A549 (cell line): ENCODE measurements at regions not wholly inside any gene's neighbourhood (a gene's known extent, or its start where the extent isn't known, plus 50 kb on each side); places are given as distances from the start of the nearest gene placed in this dataset.

Experiments used
- POLR2A ChIP-seq: IDR thresholded peaks from 2 replicates; pipeline ENCODE4 v1.6.1; 2012; ENCODE audit warnings: mild to moderate bottlenecking, low read length
- ZFP36 ChIP-seq: fragments of 450-650 bp; IDR thresholded peaks from 2 replicates; pipeline ENCODE4 v1.6.1; 2014; ENCODE audit warnings: borderline replicate concordance; ENCODE audit not compliant: partially characterized antibody
- TF ChIP-seq, protein P1 (sequence below): fragments of >200 bp; sonication (Bioruptor Twin); formaldehyde crosslinking; IDR thresholded peaks from 3 replicates; pipeline ENCODE4 v1.5.1; 2016

DNA sequence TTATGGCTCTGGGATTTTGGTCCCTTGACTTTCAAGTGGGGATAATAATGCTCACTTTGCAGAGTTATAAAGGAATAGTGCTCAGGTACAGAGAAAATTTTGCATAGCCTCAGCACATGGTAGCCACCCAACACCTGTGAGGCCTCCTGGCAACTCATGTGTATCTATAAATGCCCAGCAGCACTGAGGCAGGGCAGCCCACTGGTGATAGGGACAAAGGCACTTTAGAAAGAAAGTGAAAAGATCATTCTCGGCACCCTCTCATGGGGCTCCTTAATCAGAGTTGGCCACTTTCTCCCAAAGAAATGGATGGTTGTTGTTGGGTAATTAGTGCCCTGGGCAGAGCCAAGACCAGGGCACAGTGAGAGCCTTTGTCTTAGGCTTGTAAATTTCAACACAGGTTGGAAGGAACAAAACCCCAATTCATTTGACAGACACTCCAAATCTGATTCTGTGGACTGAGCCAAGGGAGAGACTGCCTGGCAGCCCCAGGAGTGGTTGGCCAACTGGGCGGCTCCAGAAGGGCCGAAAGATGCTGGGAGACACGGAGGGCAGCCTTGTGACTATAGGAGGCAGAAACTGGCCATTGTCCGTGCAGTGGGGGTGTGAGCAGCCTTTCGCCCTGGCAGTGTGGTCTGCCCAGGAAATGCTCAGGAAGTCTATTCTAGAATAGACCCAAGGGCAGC is 213.2 kb upstream of the RGMA start:
- no peak for TF ChIP-seq POLR2A
- TF ChIP-seq, protein P1, sequence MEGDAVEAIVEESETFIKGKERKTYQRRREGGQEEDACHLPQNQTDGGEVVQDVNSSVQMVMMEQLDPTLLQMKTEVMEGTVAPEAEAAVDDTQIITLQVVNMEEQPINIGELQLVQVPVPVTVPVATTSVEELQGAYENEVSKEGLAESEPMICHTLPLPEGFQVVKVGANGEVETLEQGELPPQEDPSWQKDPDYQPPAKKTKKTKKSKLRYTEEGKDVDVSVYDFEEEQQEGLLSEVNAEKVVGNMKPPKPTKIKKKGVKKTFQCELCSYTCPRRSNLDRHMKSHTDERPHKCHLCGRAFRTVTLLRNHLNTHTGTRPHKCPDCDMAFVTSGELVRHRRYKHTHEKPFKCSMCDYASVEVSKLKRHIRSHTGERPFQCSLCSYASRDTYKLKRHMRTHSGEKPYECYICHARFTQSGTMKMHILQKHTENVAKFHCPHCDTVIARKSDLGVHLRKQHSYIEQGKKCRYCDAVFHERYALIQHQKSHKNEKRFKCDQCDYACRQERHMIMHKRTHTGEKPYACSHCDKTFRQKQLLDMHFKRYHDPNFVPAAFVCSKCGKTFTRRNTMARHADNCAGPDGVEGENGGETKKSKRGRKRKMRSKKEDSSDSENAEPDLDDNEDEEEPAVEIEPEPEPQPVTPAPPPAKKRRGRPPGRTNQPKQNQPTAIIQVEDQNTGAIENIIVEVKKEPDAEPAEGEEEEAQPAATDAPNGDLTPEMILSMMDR: no peak
- TF ChIP-seq ZFP36: no peak
